ENCODE measurements at regions not wholly inside any gene's neighbourhood (a gene's known extent, or its start where the extent isn't known, plus 50 kb on each side); places are given as distances from the start of the nearest gene placed in this dataset.

- ATAC-seq (peak in 1 of 4 donors; percentile 21), DNase-seq (no peak), FAIRE-seq (no peak)
- Histone ChIP-seq H3K4me1 (no peaks in the 10 kb centered on the region), H3K9me3 (no peaks in the 10 kb centered on the region), H3K27ac (no peak overlapping the region), H3K27me3 (no peaks in the 10 kb centered on the region), H3K36me3 (no peaks in the 10 kb centered on the region), H3K4me3 (no peak overlapping the region)
- WGBS, 2 donors = 72 to 74% methylated on average over 2 of the region's 2 CpGs
- TF ChIP-seq CTCF (IDR thresholded peaks at IDR 0.05) = no peak
- intact Hi-C loops (cut with DNase I) = no loop called here
These were observed 125.5 kb upstream of the TMEM170B start for GRCh38 chr6:11412011-11412424.

- Histone ChIP-seq H3K9me3 (no peaks in the 10 kb centered on the region), H3K27ac (no peak overlapping the region), H3K4me1 (no peaks in the 10 kb centered on the region), H3K36me3 (no peaks in the 10 kb centered on the region), H3K27me3 (no peaks in the 10 kb centered on the region), H3K4me3 (no peak overlapping the region)
- WGBS, 2 donors = 87 to 90% methylated on average over 3 of the region's 3 CpGs
- FAIRE-seq (no peak), DNase-seq (no peak), ATAC-seq (no peak)
- TF ChIP-seq CTCF (IDR thresholded peaks at IDR 0.05) = no peak
- intact Hi-C loops (cut with DNase I) = no loop called here
These were observed 126.0 kb upstream of the TMEM170B start for GRCh38 chr6:11411593-11411992.

GRCh38 chr6:11410539-11411307 lies 126.8 kb upstream of the TMEM170B start:
- no peak for TF ChIP-seq CTCF (IDR thresholded peaks at IDR 0.05)
- FAIRE-seq = no peak
- Histone ChIP-seq H3K4me1 (no peaks in the 10 kb centered on the region), H3K36me3 (no peaks in the 10 kb centered on the region), H3K4me3 (no peak overlapping the region), H3K27ac (no peak overlapping the region), H3K27me3 (no peaks in the 10 kb centered on the region), H3K9me3 (no peaks in the 10 kb centered on the region)
- no peak for ATAC-seq
- intact Hi-C loops (cut with DNase I) = no loop called here
- 64 to 73% methylated on average over 4 of the region's 4 CpGs for WGBS, 2 donors
- no peak for DNase-seq

GRCh38 chr6:11409371-11409770 lies 128.2 kb upstream of the TMEM170B start:
- H3K4me3 ChIP-seq = no peak overlapping the region
- TF ChIP-seq CTCF (IDR thresholded peaks at IDR 0.05) = no peak
- intact Hi-C loops (cut with DNase I) = no loop called here
- no peak overlapping the region for H3K27ac ChIP-seq
- H3K9me3 ChIP-seq = no peaks in the 10 kb centered on the region
- no peak for DNase-seq
- FAIRE-seq = no peak
- ATAC-seq = no peak
- H3K36me3 ChIP-seq = no peaks in the 10 kb centered on the region
- H3K4me1 ChIP-seq = no peaks in the 10 kb centered on the region
- no peaks in the 10 kb centered on the region for H3K27me3 ChIP-seq

GRCh38 chr6:11407414-11407813 lies 130.1 kb upstream of the TMEM170B start:
- Histone ChIP-seq H3K27ac (no peak overlapping the region), H3K4me3 (no peak overlapping the region), H3K4me1 (no peaks in the 10 kb centered on the region), H3K27me3 (no peaks in the 10 kb centered on the region), H3K36me3 (no peaks in the 10 kb centered on the region), H3K9me3 (no peaks in the 10 kb centered on the region)
- TF ChIP-seq CTCF (IDR thresholded peaks at IDR 0.05) = no peak
- WGBS, 2 donors = 76% methylated on average over 2 of the region's 2 CpGs
- intact Hi-C loops (cut with DNase I) = no loop called here
- FAIRE-seq (no peak), ATAC-seq (no peak), DNase-seq (no peak)

Measured in pancreas (tissue), 10 donors.